ENCODE measurements at regions not wholly inside any gene's neighbourhood (a gene's known extent, or its start where the extent isn't known, plus 50 kb on each side); places are given as distances from the start of the nearest gene placed in this dataset.

GRCh38 chr1:103367186-103367585, 158.3 kb upstream of the RNPC3 start:
- Histone ChIP-seq H3K4me1 (ENCODE audit: control insufficient read depth, low read length) (no peaks in the 10 kb centered on the region), H3K9me3 (ENCODE audit: control insufficient read depth, insufficient read depth, low read length) (no peaks in the 10 kb centered on the region), H3K27me3 (ENCODE audit: control insufficient read depth, low read length) (no peaks in the 10 kb centered on the region), H3F3A (ENCODE audit: control insufficient read depth, insufficient read depth) (no peaks in the 10 kb centered on the region), H3K4me3 (ENCODE audit: low read length) (no peak overlapping the region), H4K20me1 (ENCODE audit: control insufficient read depth, insufficient read depth, low read depth, low read length) (no peaks in the 10 kb centered on the region), H3K27ac (ENCODE audit: low read depth, low read length) (no peak overlapping the region), H3K79me2 (ENCODE audit: control insufficient read depth, low read length) (no peaks in the 10 kb centered on the region), H3K9me2 (replicated peaks; ENCODE audit: control insufficient read depth, low read length) (no peaks in the 10 kb centered on the region), H3K36me3 (ENCODE audit: control insufficient read depth, low read length) (no peaks in the 10 kb centered on the region), H3K4me2 (ENCODE audit: low read length) (no peak overlapping the region)
- TF ChIP-seq EZH2phosphoT487 (IDR thresholded peaks at IDR 0.05; ENCODE audit: borderline replicate concordance, low read length): no peak
- TF ChIP-seq CTCF (IDR thresholded peaks at IDR 0.05; ENCODE audit: low read depth, low read length, poor library complexity, severe bottlenecking): no peak

- Histone ChIP-seq H3K79me2 (ENCODE audit: control insufficient read depth, low read length) (no peaks in the 10 kb centered on the region), H3K27ac (ENCODE audit: low read depth, low read length) (no peak overlapping the region), H3K4me1 (ENCODE audit: control insufficient read depth, low read length) (no peaks in the 10 kb centered on the region), H3K9me2 (replicated peaks; ENCODE audit: control insufficient read depth, low read length) (no peaks in the 10 kb centered on the region), H4K20me1 (ENCODE audit: control insufficient read depth, insufficient read depth, low read depth, low read length) (no peaks in the 10 kb centered on the region), H3K4me2 (ENCODE audit: low read length) (no peak overlapping the region), H3K9me3 (ENCODE audit: control insufficient read depth, insufficient read depth, low read length) (no peaks in the 10 kb centered on the region), H3K4me3 (ENCODE audit: low read length) (no peak overlapping the region), H3F3A (ENCODE audit: control insufficient read depth, insufficient read depth) (no peaks in the 10 kb centered on the region), H3K36me3 (ENCODE audit: control insufficient read depth, low read length) (no peaks in the 10 kb centered on the region), H3K27me3 (ENCODE audit: control insufficient read depth, low read length) (no peaks in the 10 kb centered on the region)
- no peak for TF ChIP-seq CTCF (IDR thresholded peaks at IDR 0.05; ENCODE audit: low read depth, low read length, poor library complexity, severe bottlenecking)
- no peak for TF ChIP-seq EZH2phosphoT487 (IDR thresholded peaks at IDR 0.05; ENCODE audit: borderline replicate concordance, low read length)
These were observed 159.5 kb upstream of the RNPC3 start for GRCh38 chr1:103365860-103366569.

- Histone ChIP-seq H3K36me3 (ENCODE audit: control insufficient read depth, low read length) (no peaks in the 10 kb centered on the region), H3K4me3 (ENCODE audit: low read length) (no peak overlapping the region), H4K20me1 (ENCODE audit: control insufficient read depth, insufficient read depth, low read depth, low read length) (no peaks in the 10 kb centered on the region), H3K9me2 (replicated peaks; ENCODE audit: control insufficient read depth, low read length) (no peaks in the 10 kb centered on the region), H3F3A (ENCODE audit: control insufficient read depth, insufficient read depth) (no peaks in the 10 kb centered on the region), H3K4me1 (ENCODE audit: control insufficient read depth, low read length) (no peaks in the 10 kb centered on the region), H3K27ac (ENCODE audit: low read depth, low read length) (no peak overlapping the region), H3K27me3 (ENCODE audit: control insufficient read depth, low read length) (no peaks in the 10 kb centered on the region), H3K4me2 (ENCODE audit: low read length) (no peak overlapping the region), H3K79me2 (ENCODE audit: control insufficient read depth, low read length) (no peaks in the 10 kb centered on the region), H3K9me3 (ENCODE audit: control insufficient read depth, insufficient read depth, low read length) (no peaks in the 10 kb centered on the region)
- TF ChIP-seq CTCF (IDR thresholded peaks at IDR 0.05; ENCODE audit: low read depth, low read length, poor library complexity, severe bottlenecking) (no peak), EZH2phosphoT487 (IDR thresholded peaks at IDR 0.05; ENCODE audit: borderline replicate concordance, low read length) (no peak)
These were observed 162.5 kb upstream of the RNPC3 start for GRCh38 chr1:103363008-103363365.
